8988T (cell line): ENCODE measurements at regions not wholly inside any gene's neighbourhood (a gene's known extent, or its start where the extent isn't known, plus 50 kb on each side); places are given as distances from the start of the nearest gene placed in this dataset.

Experiments
- DNase-seq: peaks from one replicate; pipeline ENCODE4 v3.0.0; 2011

GRCh38 chr10:30116041-30116491, 56.7 kb upstream of the JCAD start:
- no peak for DNase-seq

GRCh38 chr10:30115626-30115940, 56.2 kb upstream of the JCAD start:
- no peak for DNase-seq

GRCh38 chr10:30114881-30115625, 55.7 kb upstream of the JCAD start:
- DNase-seq: no peak

- no peak for DNase-seq
These were observed 55.0 kb upstream of the JCAD start for GRCh38 chr10:30114401-30114800.

GRCh38 chr10:30111340-30112022, 52.1 kb upstream of the JCAD start:
- no peak for DNase-seq
